ENCODE measurements at regions not wholly inside any gene's neighbourhood (a gene's known extent, or its start where the extent isn't known, plus 50 kb on each side); places are given as distances from the start of the nearest gene placed in this dataset.

DNA sequence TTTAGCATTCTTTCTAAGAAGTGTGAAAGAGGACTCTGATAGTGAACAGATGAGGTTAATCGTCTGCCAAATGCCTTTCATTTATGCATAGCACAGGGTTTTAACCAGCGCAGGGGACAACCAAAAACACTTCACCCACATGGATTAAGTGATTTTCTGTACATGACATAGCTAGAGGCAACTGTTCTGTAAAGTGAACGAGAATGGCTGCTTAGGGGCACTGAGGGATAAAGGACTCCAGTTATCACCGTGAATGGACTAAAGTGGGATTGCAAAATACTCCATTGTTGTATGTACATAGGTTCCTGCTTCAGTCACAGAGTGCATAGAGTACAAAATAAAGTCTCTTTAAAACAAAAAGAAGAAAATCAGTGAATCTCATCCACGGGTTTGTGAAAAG lies 456.8 kb downstream of the DMAC1 start:
- CTCF ChIA-PET, result interaction anchor here (2.2 kb wide), 1 partner anchor 60 kb away, joined by 7 read pairs; no protein-coding TSS in a partner anchor
- no peak for DNase-seq (ENCODE audit: low read depth)

GRCh38 chr9:7342229-7342628 lies 457.3 kb downstream of the DMAC1 start:
- DNase-seq (ENCODE audit: low read depth), result no peak
- CTCF ChIA-PET, result interaction anchor here (0.8 to 2.2 kb wide), 5 partner anchors 9 to 192 kb away, joined by 3 to 7 read pairs (median 3); no protein-coding TSS in a partner anchor
- TF ChIP-seq, protein P1, sequence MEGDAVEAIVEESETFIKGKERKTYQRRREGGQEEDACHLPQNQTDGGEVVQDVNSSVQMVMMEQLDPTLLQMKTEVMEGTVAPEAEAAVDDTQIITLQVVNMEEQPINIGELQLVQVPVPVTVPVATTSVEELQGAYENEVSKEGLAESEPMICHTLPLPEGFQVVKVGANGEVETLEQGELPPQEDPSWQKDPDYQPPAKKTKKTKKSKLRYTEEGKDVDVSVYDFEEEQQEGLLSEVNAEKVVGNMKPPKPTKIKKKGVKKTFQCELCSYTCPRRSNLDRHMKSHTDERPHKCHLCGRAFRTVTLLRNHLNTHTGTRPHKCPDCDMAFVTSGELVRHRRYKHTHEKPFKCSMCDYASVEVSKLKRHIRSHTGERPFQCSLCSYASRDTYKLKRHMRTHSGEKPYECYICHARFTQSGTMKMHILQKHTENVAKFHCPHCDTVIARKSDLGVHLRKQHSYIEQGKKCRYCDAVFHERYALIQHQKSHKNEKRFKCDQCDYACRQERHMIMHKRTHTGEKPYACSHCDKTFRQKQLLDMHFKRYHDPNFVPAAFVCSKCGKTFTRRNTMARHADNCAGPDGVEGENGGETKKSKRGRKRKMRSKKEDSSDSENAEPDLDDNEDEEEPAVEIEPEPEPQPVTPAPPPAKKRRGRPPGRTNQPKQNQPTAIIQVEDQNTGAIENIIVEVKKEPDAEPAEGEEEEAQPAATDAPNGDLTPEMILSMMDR (IDR thresholded peaks at IDR 0.05; ENCODE audit: insufficient read depth, low read depth, low read length), result peak; percentile 33
- Histone ChIP-seq H3K36me3 (ENCODE audit: control insufficient read depth, insufficient read depth, low read length) (no peaks in the 10 kb centered on the region), H3K4me3 (ENCODE audit: low read depth, low read length) (no peak overlapping the region), H3K27me3 (ENCODE audit: control insufficient read depth, insufficient read depth, low read length) (no peaks in the 10 kb centered on the region; the same call in 1 of the 2 replicates)
- POLR2A ChIA-PET, result no interaction called here

More for the DNA sequence above, 456.8 kb downstream of the DMAC1 start:
- H3K36me3 ChIP-seq (ENCODE audit: control insufficient read depth, insufficient read depth, low read length), result no peaks in the 10 kb centered on the region
- no peak overlapping the region for H3K4me3 ChIP-seq (ENCODE audit: low read depth, low read length)
- H3K27me3 ChIP-seq (ENCODE audit: control insufficient read depth, insufficient read depth, low read length), result no peaks in the 10 kb centered on the region; the same call in 1 of the 2 replicates
- POLR2A ChIA-PET, result no interaction called here
- TF ChIP-seq, protein P1 (IDR thresholded peaks at IDR 0.05; ENCODE audit: insufficient read depth, low read depth, low read length), result no peak

DNA sequence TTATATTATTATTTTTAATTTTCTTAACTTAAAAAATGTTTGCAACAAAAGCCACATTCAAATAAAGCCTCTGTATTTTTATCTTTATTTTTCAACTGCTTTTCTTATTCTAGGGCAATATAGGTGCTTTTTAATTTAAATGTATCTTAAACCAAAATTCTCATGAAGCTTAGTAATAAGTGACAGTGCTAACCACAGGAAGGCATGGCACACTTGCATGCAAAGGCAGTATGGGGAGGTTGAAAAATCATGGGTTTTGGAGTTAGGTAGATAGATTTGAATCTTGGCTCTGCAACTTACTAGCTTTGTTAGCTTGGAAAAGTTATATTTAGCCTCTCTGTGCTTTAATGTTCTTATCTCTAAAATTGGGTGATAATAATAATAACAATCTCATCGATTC lies 458.0 kb downstream of the DMAC1 start:
- no peak overlapping the region for H3K4me3 ChIP-seq (ENCODE audit: low read depth, low read length)
- TF ChIP-seq, protein P1 (IDR thresholded peaks at IDR 0.05; ENCODE audit: insufficient read depth, low read depth, low read length), result no peak
- no peaks in the 10 kb centered on the region for H3K36me3 ChIP-seq (ENCODE audit: control insufficient read depth, insufficient read depth, low read length)
- ChIA-PET POLR2A (no interaction called here), CTCF (interaction anchor here (0.8 to 2.2 kb wide), 5 partner anchors 10 to 193 kb away, joined by 3 to 7 read pairs (median 3); no protein-coding TSS in a partner anchor)
- DNase-seq (ENCODE audit: low read depth), result no peak
- no peaks in the 10 kb centered on the region; the same call in 1 of the 2 replicates for H3K27me3 ChIP-seq (ENCODE audit: control insufficient read depth, insufficient read depth, low read length)

DNA sequence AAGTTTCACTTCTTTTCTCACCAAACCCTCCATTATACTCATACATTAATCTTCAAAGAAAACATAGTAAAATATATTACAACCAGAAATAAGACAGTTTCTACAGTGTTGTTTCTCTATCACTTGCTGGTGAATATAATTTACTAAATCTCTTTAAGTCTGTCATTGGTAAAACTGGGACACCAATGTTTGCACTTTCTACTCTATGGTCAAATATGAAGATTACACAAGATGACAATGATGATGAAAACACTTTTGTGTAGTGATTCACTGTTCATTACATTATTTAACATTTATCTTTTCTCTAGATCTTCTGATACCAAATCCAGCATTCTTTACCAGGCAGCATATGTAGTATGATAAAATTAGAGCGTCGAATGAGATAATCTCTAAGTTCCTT lies 459.1 kb downstream of the DMAC1 start:
- Histone ChIP-seq H3K27me3 (ENCODE audit: control insufficient read depth, insufficient read depth, low read length) (no peaks in the 10 kb centered on the region; the same call in none of the 2 replicates), H3K4me3 (ENCODE audit: low read depth, low read length) (no peak overlapping the region)

GRCh38 chr9:7338586-7339281 lies 460.8 kb downstream of the DMAC1 start:
- ChIA-PET CTCF (interaction anchor here (0.8 to 1.9 kb wide), 2 partner anchors 54 to 65 kb away, joined by 3 read pairs; no protein-coding TSS in a partner anchor), POLR2A (no interaction called here)
- TF ChIP-seq, protein P1 (IDR thresholded peaks at IDR 0.05; ENCODE audit: insufficient read depth, low read depth, low read length), result no peak
- H3K36me3 ChIP-seq (ENCODE audit: control insufficient read depth, insufficient read depth, low read length), result no peaks in the 10 kb centered on the region
- no peak overlapping the region for H3K4me3 ChIP-seq (ENCODE audit: low read depth, low read length)
- no peak for DNase-seq (ENCODE audit: low read depth)
- no peaks in the 10 kb centered on the region; the same call in none of the 2 replicates for H3K27me3 ChIP-seq (ENCODE audit: control insufficient read depth, insufficient read depth, low read length)

More for the DNA sequence above, 459.1 kb downstream of the DMAC1 start:
- TF ChIP-seq, protein P1 (IDR thresholded peaks at IDR 0.05; ENCODE audit: insufficient read depth, low read depth, low read length), result no peak
- no peaks in the 10 kb centered on the region for H3K36me3 ChIP-seq (ENCODE audit: control insufficient read depth, insufficient read depth, low read length)
- DNase-seq (ENCODE audit: low read depth), result no peak
- ChIA-PET CTCF (interaction anchor here (1.9 kb wide), 1 partner anchor 67 kb away, joined by 3 read pairs; no protein-coding TSS in a partner anchor), POLR2A (interaction anchor here (0.7 kb wide), 1 partner anchor 463 kb away, joined by 3 read pairs; no protein-coding TSS in a partner anchor)

Measured in BJ (cell line).